Endothelial cell of umbilical vein (primary cell): ENCODE measurements at regions not wholly inside any gene's neighbourhood (a gene's known extent, or its start where the extent isn't known, plus 50 kb on each side); places are given as distances from the start of the nearest gene placed in this dataset.

Experiments used
- BruUV-seq: library from RNA; stranded (reverse); fragments of 400-500 nt; replicated peaks from 2 replicates; lab custom pipeline; 2021; lab: Mats Ljungman, UMichigan
- CTCF ChIA-PET: fragments of 300-600, 350-600 bp; sonication (Branson Sonifier 250); formaldehyde crosslinking; loops from one replicate; lab custom pipeline; 2021; ENCODE audit warnings: antibody characterized with exemption, inconsistent platforms; lab: Charles Lee
- POLR2A ChIA-PET: fragments of 300-600, 350-600 bp; sonication (Branson Sonifier 250); formaldehyde crosslinking; loops from one replicate; lab custom pipeline; 2021; ENCODE audit warnings: antibody characterized with exemption, inconsistent platforms; lab: Charles Lee
- DNase-seq: peaks from one replicate; pipeline ENCODE4 v3.0.0-alpha.2; 2011; ENCODE audit warnings: low read depth, low spot score
- FAIRE-seq: peaks from 2 replicates; lab custom pipeline; 2011; peaks lifted over from hg19 to GRCh38; lab: Jason Lieb, UNC
- H2AFZ ChIP-seq: 2 replicates; pipeline ENCODE4 v1.6.0; 2012; ENCODE audit warnings: low read depth, low read length, control low read depth, inconsistent platforms
- H3K27ac ChIP-seq: 2 replicates; pipeline ENCODE4 v1.5.1; 2011; ENCODE audit warnings: low read depth, mild to moderate bottlenecking, control low read depth, low read length, moderate library complexity; ENCODE audit not compliant: insufficient read depth
- H3K27me3 ChIP-seq, 2 experiments: 2 replicates each; pipeline versions ENCODE4 v1.6.0 to v1.6.1; 2011; ENCODE audit warnings: low read length in 2 of 2, mixed read lengths in 1 of 2; ENCODE audit not compliant: control insufficient read depth in 2 of 2, insufficient read depth in 2 of 2
- H3K36me3 ChIP-seq, 2 experiments: 2 replicates in 1 of 2; 3 replicates in 1 of 2; pipeline ENCODE4 v1.5.1; 2011; ENCODE audit warnings: low read length in 2 of 2, mild to moderate bottlenecking in 1 of 2, moderate library complexity in 1 of 2; ENCODE audit not compliant: control insufficient read depth in 2 of 2, insufficient read depth in 2 of 2; ENCODE audit errors: extremely low read depth in 1 of 2
- H3K4me1 ChIP-seq: 3 replicates; pipeline ENCODE4 v1.5.1; 2011; ENCODE audit warnings: mild to moderate bottlenecking, low read length; ENCODE audit not compliant: control insufficient read depth, insufficient read depth; ENCODE audit errors: extremely low read depth
- H3K4me2 ChIP-seq: 2 replicates; pipeline ENCODE4 v1.6.1; 2011; ENCODE audit warnings: low read length, control low read depth, mixed read lengths; ENCODE audit not compliant: insufficient read depth
- H3K4me3 ChIP-seq, 3 experiments: fragments of 200-600 bp in 1 of 3; sonication (generic), shearing (Covaris generic) in 1 of 3; replicated peaks in 1 of 3; 2 replicates each; pipeline ENCODE4 v1.5.1; 2011 to 2016; ENCODE audit warnings: control low read depth in 3 of 3, low read length in 3 of 3, mild to moderate bottlenecking in 2 of 3, inconsistent platforms in 1 of 3, low read depth in 1 of 3, moderate library complexity in 1 of 3; ENCODE audit not compliant: insufficient read depth in 1 of 3
- H3K79me2 ChIP-seq: 2 replicates; pipeline ENCODE4 v1.6.0; 2012; ENCODE audit warnings: low read length, inconsistent platforms; ENCODE audit not compliant: control insufficient read depth, insufficient read depth
- H3K9ac ChIP-seq: replicated peaks from 2 replicates; pipeline ENCODE3; 2011; ENCODE audit warnings: low read length, control low read depth; ENCODE audit not compliant: insufficient read depth; ENCODE audit errors: extremely low read depth
- H3K9me1 ChIP-seq: replicated peaks from 3 replicates; pipeline ENCODE4 v1.6.0; 2011; ENCODE audit warnings: mild to moderate bottlenecking, low read length; ENCODE audit not compliant: control insufficient read depth, insufficient read depth; ENCODE audit errors: extremely low read depth
- H3K9me3 ChIP-seq: replicated peaks from 2 replicates; pipeline ENCODE4 v1.5.1; 2012; ENCODE audit warnings: low read length, inconsistent platforms; ENCODE audit not compliant: control insufficient read depth, insufficient read depth
- H4K20me1 ChIP-seq: replicated peaks from 2 replicates; pipeline ENCODE3; 2011; ENCODE audit warnings: mild to moderate bottlenecking, low read length; ENCODE audit not compliant: control insufficient read depth, insufficient read depth; ENCODE audit errors: extremely low read depth
- CTCF ChIP-seq, 2 donors: IDR thresholded peaks; 1 replicate in 1 of 2; 2 replicates in 1 of 2; pipeline ENCODE4 v1.5.1; 2011; ENCODE audit warnings: low read length in 2 of 2, mild to moderate bottlenecking in 2 of 2, moderate library complexity in 2 of 2, control low read depth in 1 of 2, inconsistent platforms in 1 of 2, low read depth in 1 of 2; ENCODE audit not compliant: insufficient read depth in 1 of 2; ENCODE audit errors: extremely low read depth in 1 of 2
- EZH2 ChIP-seq: IDR thresholded peaks from 2 replicates; pipeline ENCODE4 v1.6.1; 2012; ENCODE audit warnings: borderline replicate concordance, low read depth, mild to moderate bottlenecking, moderate library complexity, low read length, inconsistent platforms; ENCODE audit not compliant: severe bottlenecking
- FOS ChIP-seq: IDR thresholded peaks from 2 replicates; pipeline ENCODE4 v1.6.1; 2011; ENCODE audit warnings: mild to moderate bottlenecking, low read length, moderate library complexity, borderline replicate concordance; ENCODE audit not compliant: insufficient read depth
- GATA2 ChIP-seq: IDR thresholded peaks from 2 replicates; pipeline ENCODE4 v1.7.0; 2011; ENCODE audit warnings: low read depth, mild to moderate bottlenecking, moderate library complexity, mixed read lengths, low read length; ENCODE audit not compliant: insufficient read length, insufficient read depth
- JUN ChIP-seq: IDR thresholded peaks from 2 replicates; pipeline ENCODE4 v1.6.1; 2011; ENCODE audit warnings: borderline replicate concordance, low read depth; ENCODE audit not compliant: insufficient read length, insufficient read depth
- MAX ChIP-seq: IDR thresholded peaks from 2 replicates; pipeline ENCODE4 v1.6.1; 2011; ENCODE audit not compliant: insufficient read depth, insufficient read length
- MYC ChIP-seq: IDR thresholded peaks from one replicate; pipeline ENCODE4 v1.6.1; 2011; ENCODE audit warnings: mild to moderate bottlenecking, low read depth, low read length
- POLR2A ChIP-seq: IDR thresholded peaks from 2 replicates; pipeline ENCODE4 v1.6.1; 2012; ENCODE audit warnings: low read depth, mild to moderate bottlenecking, control low read depth, low read length
- POLR2AphosphoS5 ChIP-seq: IDR thresholded peaks from 2 replicates; pipeline ENCODE4 v1.6.1; 2012; ENCODE audit warnings: low read depth, mild to moderate bottlenecking, control low read depth, low read length, moderate library complexity; ENCODE audit not compliant: insufficient read depth
- dilution Hi-C: fragments of 300-500 bp; cut with MboI; formaldehyde crosslinking; loops from one replicate; pipeline ENCODE4 v1.15.0; 2019; ENCODE audit warnings: low sequenced_read_pairs; ENCODE audit not compliant: extremely low pct_ligation_motif_present
- intact Hi-C: fragments of 100-400 bp; cut with micrococcal nuclease; formaldehyde crosslinking; loops from one replicate; pipeline ENCODE4 v1.10.0; 2022

GRCh38 chrX:43479850-43480249, 176.2 kb upstream of the MAOA start:
- dilution Hi-C loops = no loop called here
- H3K9ac ChIP-seq = no peak overlapping the region
- ChIA-PET POLR2A (no interaction called here), CTCF (no interaction called here)
- no peaks in the 10 kb centered on the region for H3K36me3 ChIP-seq
- H3K9me3 ChIP-seq = no peaks in the 10 kb centered on the region
- intact Hi-C loops = no loop called here
- no peaks in the 10 kb centered on the region for H4K20me1 ChIP-seq
- FAIRE-seq (no peak), DNase-seq (no peak)
- H3K9me1 ChIP-seq = no peaks in the 10 kb centered on the region
- H3K4me3 ChIP-seq = no peak overlapping the region
- H2AFZ ChIP-seq = no peak overlapping the region
- no peak overlapping the region for H3K4me2 ChIP-seq
- no peak overlapping the region for H3K27ac ChIP-seq
- no TSS peak for BruUV-seq
- no peaks in the 10 kb centered on the region for H3K4me1 ChIP-seq
- TF ChIP-seq CTCF (IDR thresholded peaks at IDR 0.05; ENCODE audit: extremely low read depth in 1 of 2, insufficient read depth in 1 of 2, low read depth in 1 of 2, low read length in 2 of 2) = no peak
- TF ChIP-seq FOS = no peak
- TF ChIP-seq POLR2A = no peak
- TF ChIP-seq JUN = no peak
- TF ChIP-seq MAX = no peak
- TF ChIP-seq POLR2AphosphoS5 = no peak
- TF ChIP-seq EZH2 = no peak
- no peak for TF ChIP-seq GATA2
- TF ChIP-seq MYC = no peak
- H3K27me3 ChIP-seq = no peaks in the 10 kb centered on the region
- no peaks in the 10 kb centered on the region for H3K79me2 ChIP-seq
